ENCODE measurements at regions not wholly inside any gene's neighbourhood (a gene's known extent, or its start where the extent isn't known, plus 50 kb on each side); places are given as distances from the start of the nearest gene placed in this dataset.

GRCh38 chr9:115533511-115533910 lies 415.6 kb upstream of the TNC start:
- Histone ChIP-seq H3K79me1 (ENCODE audit: insufficient read depth, low read depth, low read length, poor library complexity, severe bottlenecking) (no peaks in the 10 kb centered on the region), H2BK15ac (ENCODE audit: low read depth, low read length) (no peak overlapping the region), H3K9me3 (ENCODE audit: control insufficient read depth, low read depth, low read length) (no peaks in the 10 kb centered on the region), H2AK5ac (ENCODE audit: insufficient read length, low read length) (no peak overlapping the region), H4K5ac (ENCODE audit: insufficient read length, low read depth, low read length) (no peak overlapping the region), H3K27me3 (ENCODE audit: insufficient read depth, low read length) (no peaks in the 10 kb centered on the region), H2AFZ (ENCODE audit: low read length) (no peak overlapping the region), H3K4me2 (ENCODE audit: insufficient read depth, insufficient read length, low read length) (no peak overlapping the region), H4K91ac (ENCODE audit: insufficient read length, low read depth, low read length) (no peak overlapping the region), H3K14ac (ENCODE audit: insufficient read depth, low read length) (no peak overlapping the region), H2BK5ac (ENCODE audit: insufficient read length, low read length) (no peak overlapping the region), H4K8ac (replicated peaks; ENCODE audit: insufficient read length, low read depth, low read length) (no peak overlapping the region), H3T11ph (ENCODE audit: low read length) (no peak overlapping the region), H2BK12ac (ENCODE audit: insufficient read length, low read depth, low read length) (no peak overlapping the region), H3K4me1 (ENCODE audit: insufficient read depth, low read length) (no peaks in the 10 kb centered on the region), H3K79me2 (ENCODE audit: insufficient read depth, low read length) (no peaks in the 10 kb centered on the region), H3K4ac (ENCODE audit: low read depth, low read length) (no peak overlapping the region), H3K23ac (ENCODE audit: insufficient read length, low read depth, low read length) (no peak overlapping the region), H4K20me1 (ENCODE audit: control insufficient read depth, insufficient read depth, insufficient read length) (no peaks in the 10 kb centered on the region), H2BK120ac (ENCODE audit: low read depth, low read length, poor library complexity, severe bottlenecking) (no peak overlapping the region), H3K56ac (ENCODE audit: insufficient read length, low read depth, low read length) (no peak overlapping the region), H3K23me2 (ENCODE audit: insufficient read length, low read depth, low read length, poor library complexity, severe bottlenecking) (no peaks in the 10 kb centered on the region), H3K18ac (ENCODE audit: insufficient read length, low read depth, low read length) (no peak overlapping the region), H3K27ac (ENCODE audit: insufficient read length, low read depth, low read length) (no peak overlapping the region), H2BK20ac (ENCODE audit: low read depth, low read length, poor library complexity, severe bottlenecking) (no peak overlapping the region), H3K9ac (ENCODE audit: extremely low read depth, insufficient read length, low read length) (no peak overlapping the region)
- no peak for DNase-seq
- Mint-ChIP-seq H3K4me1 (no peaks in the 10 kb centered on the region), H3K36me3 (ENCODE audit: insufficient read depth in 1 of 3, low read depth in 3 of 3) (peaks cover 0 to 2% (median 0%) of the 10 kb centered on the region in 3 experiments; a peak in 1 of 7 replicates), H3K27ac (no peak overlapping the region), H3K4me3 (no peak overlapping the region), H3K27me3 (ENCODE audit: low read depth) (no peaks in the 10 kb centered on the region), H3K9me3 (peaks cover 0 to 3% of the 10 kb centered on the region in 2 experiments; a peak in 1 of 5 replicates)
- TF ChIP-seq CTCF (conservative IDR thresholded peaks at IDR 0.05), result no peak
